IMR-90 (cell line): ENCODE measurements at regions not wholly inside any gene's neighbourhood (a gene's known extent, or its start where the extent isn't known, plus 50 kb on each side); places are given as distances from the start of the nearest gene placed in this dataset.

Experiments used
- CEBPB ChIP-seq: IDR thresholded peaks from 2 replicates; pipeline ENCODE4 v1.6.1; 2012; ENCODE audit warnings: low read depth, low read length, improper control_type of control experiment
- CHD1 ChIP-seq: IDR thresholded peaks from 2 replicates; pipeline ENCODE4 v1.6.1; 2012; ENCODE audit warnings: low read depth, low read length, improper control_type of control experiment
- CTCF ChIP-seq: conservative IDR thresholded peaks from 2 replicates; pipeline ENCODE4 v1.5.1; 2012; ENCODE audit warnings: mild to moderate bottlenecking, low read depth, low read length, improper control_type of control experiment
- ELK1 ChIP-seq: fragments of 150-350 bp; IDR thresholded peaks from 2 replicates; pipeline ENCODE4 v1.6.1; 2016; ENCODE audit warnings: low read depth, mild to moderate bottlenecking, low read length, moderate library complexity, borderline replicate concordance
- MAZ ChIP-seq: IDR thresholded peaks from 2 replicates; pipeline ENCODE4 v1.6.1; 2012; ENCODE audit warnings: low read depth, mild to moderate bottlenecking, low read length, improper control_type of control experiment, moderate library complexity, borderline replicate concordance
- MXI1 ChIP-seq: IDR thresholded peaks from 2 replicates; pipeline ENCODE4 v1.6.1; 2012; ENCODE audit warnings: low read depth, mild to moderate bottlenecking, low read length, moderate library complexity, borderline replicate concordance
- POLR2A ChIP-seq: IDR thresholded peaks from 2 replicates; pipeline ENCODE4 v1.6.1; 2012; ENCODE audit warnings: mild to moderate bottlenecking, low read depth, low read length
- RAD21 ChIP-seq: IDR thresholded peaks from 2 replicates; pipeline ENCODE4 v1.6.1; 2012; ENCODE audit warnings: low read length, improper control_type of control experiment
- RCOR1 ChIP-seq: IDR thresholded peaks from 2 replicates; pipeline ENCODE4 v1.6.1; 2012; ENCODE audit warnings: mild to moderate bottlenecking, low read length, improper control_type of control experiment; ENCODE audit not compliant: insufficient replicate concordance
- RFX5 ChIP-seq: IDR thresholded peaks from 2 replicates; pipeline ENCODE4 v1.8.0; 2012; ENCODE audit warnings: low read depth, mild to moderate bottlenecking, low read length, moderate library complexity
- SMC3 ChIP-seq: fragments of 150-350 bp; IDR thresholded peaks from 2 replicates; pipeline ENCODE4 v1.6.1; 2016; ENCODE audit warnings: low read depth, mild to moderate bottlenecking, antibody characterized with exemption, low read length, moderate library complexity
- USF2 ChIP-seq: fragments of 150-350 bp; IDR thresholded peaks from 2 replicates; pipeline ENCODE4 v1.6.1; 2017; ENCODE audit warnings: mild to moderate bottlenecking, antibody characterized with exemption, low read length, low read depth

GRCh38 chr16:35730251-35730650 is 2270.8 kb downstream of the TP53TG3F start:
- no peak for TF ChIP-seq POLR2A
- no peak for TF ChIP-seq CTCF
- TF ChIP-seq MAZ, result no peak
- TF ChIP-seq RAD21, result no peak
- no peak for TF ChIP-seq SMC3
- no peak for TF ChIP-seq USF2
- no peak for TF ChIP-seq MXI1
- TF ChIP-seq RCOR1, result no peak
- no peak for TF ChIP-seq CEBPB
- no peak for TF ChIP-seq RFX5
- no peak for TF ChIP-seq ELK1
- TF ChIP-seq CHD1, result no peak
